MCF 10A (cell line): ENCODE measurements at regions not wholly inside any gene's neighbourhood (a gene's known extent, or its start where the extent isn't known, plus 50 kb on each side); places are given as distances from the start of the nearest gene placed in this dataset.

ENCODE experiments used
- BruUV-seq: library from RNA; stranded (reverse); fragments of 400-500 nt; replicated peaks from 2 replicates; lab custom pipeline; 2021; lab: Mats Ljungman, UMichigan
- CTCF ChIA-PET: fragments of 300-600 bp; sonication (Branson Sonifier 250); formaldehyde crosslinking; extraction: SDS; loops from one replicate; lab custom pipeline; 2021; ENCODE audit warnings: antibody characterized with exemption, inconsistent platforms; lab: Yijun Ruan, JAX
- POLR2A ChIA-PET: fragments of 300-600, 350-650 bp; sonication (Branson Sonifier 250); formaldehyde crosslinking; extraction: SDS; loops from one replicate; lab custom pipeline; 2020; ENCODE audit warnings: antibody characterized with exemption, inconsistent platforms; lab: Yijun Ruan, JAX
- DNase-seq: peaks from one replicate; pipeline ENCODE4 v3.0.0-alpha.2; 2018; ENCODE audit not compliant: unreplicated experiment
- H3K27ac Mint-ChIP-seq: one replicate; pipeline ENCODE4 v1.8.0; 2022; ENCODE audit warnings: mild to moderate bottlenecking, low read depth, mixed read lengths; ENCODE audit not compliant: unreplicated experiment
- H3K27me3 Mint-ChIP-seq: one replicate; pipeline ENCODE4 v1.8.0; 2022; ENCODE audit warnings: mixed read lengths; ENCODE audit not compliant: insufficient read depth, unreplicated experiment
- H3K36me3 Mint-ChIP-seq: one replicate; pipeline ENCODE4 v1.8.0; 2022; ENCODE audit warnings: mild to moderate bottlenecking, moderate library complexity, mixed read lengths; ENCODE audit not compliant: insufficient read depth, unreplicated experiment
- H3K4me1 Mint-ChIP-seq: one replicate; pipeline ENCODE4 v1.8.0; 2022; ENCODE audit warnings: mixed read lengths; ENCODE audit not compliant: insufficient read depth, unreplicated experiment
- H3K4me3 Mint-ChIP-seq: one replicate; pipeline ENCODE4 v1.8.0; 2022; ENCODE audit warnings: mild to moderate bottlenecking, moderate library complexity, mixed read lengths; ENCODE audit not compliant: unreplicated experiment
- H3K9me3 Mint-ChIP-seq: one replicate; pipeline ENCODE4 v1.8.0; 2022; ENCODE audit warnings: mixed read lengths; ENCODE audit not compliant: unreplicated experiment
- CTCF ChIP-seq: fragments of 200-600 bp; IDR thresholded peaks from one replicate; pipeline ENCODE4 v1.8.0; 2022; ENCODE audit warnings: antibody characterized with exemption, mild to moderate bottlenecking; ENCODE audit not compliant: unreplicated experiment
- intact Hi-C: fragments of 100-400 bp; cut with micrococcal nuclease; formaldehyde crosslinking; loops from 2 replicates; pipeline ENCODE4 v1.14.1; 2022

DNA sequence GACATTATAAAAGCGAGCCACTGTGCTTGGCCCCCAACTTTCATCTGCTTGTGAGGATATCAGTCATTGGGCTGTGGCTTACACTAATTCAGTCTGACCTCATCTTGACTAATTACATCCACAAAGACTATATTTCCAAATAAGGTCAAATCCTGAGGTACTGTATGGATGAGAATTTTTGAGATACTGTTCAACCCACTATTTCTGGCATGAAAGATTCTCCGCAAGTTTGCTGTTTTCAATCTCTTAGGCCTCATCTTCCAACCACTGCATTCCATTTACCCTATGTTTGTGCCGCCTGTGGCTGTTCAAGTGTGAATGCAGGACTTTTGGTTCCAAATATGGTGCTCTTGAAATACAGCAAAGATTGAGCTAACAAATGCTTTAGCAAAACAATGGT, 400.9 kb upstream of the SGCD start:
- Mint-ChIP-seq H3K27ac (no peak overlapping the region), H3K4me1 (no peaks in the 10 kb centered on the region), H3K27me3 (no peaks in the 10 kb centered on the region), H3K4me3 (no peak overlapping the region), H3K9me3 (no peaks in the 10 kb centered on the region), H3K36me3 (no peaks in the 10 kb centered on the region)
- ChIA-PET POLR2A (no interaction called here), CTCF (interaction anchor here (1.1 kb wide), 1 partner anchor 18 kb away, joined by 7 read pairs; no protein-coding TSS in a partner anchor)
- intact Hi-C loops: no loop called here
- no TSS peak for BruUV-seq
- DNase-seq: no peak
- no peak for TF ChIP-seq CTCF

DNA sequence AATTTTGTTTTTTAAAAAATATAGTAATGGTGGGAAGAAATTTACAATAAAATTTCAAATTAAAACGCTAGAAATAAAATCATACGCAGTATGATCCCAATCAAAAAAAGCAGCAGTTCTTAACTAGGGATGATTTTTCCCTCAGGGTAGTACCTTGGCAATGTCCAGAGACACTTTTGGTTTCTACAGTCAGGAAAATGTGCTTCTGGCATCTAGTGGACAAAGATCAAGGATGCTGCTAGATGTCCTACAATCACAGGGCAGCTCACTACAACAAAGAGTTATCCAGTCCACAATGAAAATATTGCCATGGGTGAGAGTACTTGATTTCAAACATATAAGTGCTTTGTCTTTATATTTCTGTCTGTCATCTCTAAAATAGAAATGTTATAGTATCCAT, 400.2 kb upstream of the SGCD start:
- H3K9me3 Mint-ChIP-seq: no peaks in the 10 kb centered on the region
- ChIA-PET CTCF (interaction anchor here (0.7 to 1.1 kb wide), 2 partner anchors 17 to 611 kb away, joined by 3 to 7 read pairs; no protein-coding TSS in a partner anchor), POLR2A (no interaction called here)
- intact Hi-C loops: no loop called here
- DNase-seq: no peak
- no peak for TF ChIP-seq CTCF
- no peaks in the 10 kb centered on the region for H3K4me1 Mint-ChIP-seq
- BruUV-seq: no TSS peak
- no peak overlapping the region for H3K4me3 Mint-ChIP-seq
- no peak overlapping the region for H3K27ac Mint-ChIP-seq
- H3K27me3 Mint-ChIP-seq: no peaks in the 10 kb centered on the region
- no peaks in the 10 kb centered on the region for H3K36me3 Mint-ChIP-seq

GRCh38 chr5:155929112-155929511, 397.9 kb upstream of the SGCD start:
- no TSS peak for BruUV-seq
- intact Hi-C loops: no loop called here
- Mint-ChIP-seq H3K4me1 (no peaks in the 10 kb centered on the region), H3K9me3 (no peaks in the 10 kb centered on the region), H3K4me3 (no peak overlapping the region), H3K27me3 (no peaks in the 10 kb centered on the region), H3K27ac (no peak overlapping the region), H3K36me3 (no peaks in the 10 kb centered on the region)
- TF ChIP-seq CTCF: no peak
- no peak for DNase-seq
- CTCF ChIA-PET: interaction anchor here (0.7 kb wide), 1 partner anchor 9 kb away, joined by 4 read pairs; no protein-coding TSS in a partner anchor
- POLR2A ChIA-PET: no interaction called here

DNA sequence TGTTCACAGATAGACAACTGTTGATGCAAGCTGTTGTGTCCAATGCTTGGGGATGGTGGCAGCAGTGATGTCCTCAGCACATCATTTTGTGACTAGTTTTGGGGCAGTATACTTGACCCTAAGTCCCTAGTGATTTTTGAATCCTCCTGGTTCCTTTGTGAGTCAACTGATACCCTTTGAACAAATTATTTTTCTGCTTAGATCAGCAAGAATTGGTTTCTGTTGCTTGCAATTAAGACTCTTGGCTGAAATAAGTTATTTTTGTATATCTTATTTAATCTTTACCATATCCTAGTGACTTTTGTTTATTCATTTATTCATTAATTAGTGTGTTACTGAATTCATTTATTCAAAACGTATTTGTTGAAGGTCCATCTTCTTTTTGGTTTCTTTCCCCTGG, 392.0 kb upstream of the SGCD start:
- POLR2A ChIA-PET: no interaction called here
- no peaks in the 10 kb centered on the region for H3K9me3 Mint-ChIP-seq

More for the DNA sequence above, 392.0 kb upstream of the SGCD start:
- intact Hi-C loops: no loop called here
- no peaks in the 10 kb centered on the region for H3K4me1 Mint-ChIP-seq
- no peak overlapping the region for H3K27ac Mint-ChIP-seq
- no peak for DNase-seq
- CTCF ChIA-PET: interaction anchor here (1.8 to 5.6 kb wide), 2 partner anchors 9 to 890 kb away, joined by 7 to 32 read pairs; no protein-coding TSS in a partner anchor
- H3K36me3 Mint-ChIP-seq: no peaks in the 10 kb centered on the region
- no peak for TF ChIP-seq CTCF
- no peak overlapping the region for H3K4me3 Mint-ChIP-seq
- no peaks in the 10 kb centered on the region for H3K27me3 Mint-ChIP-seq
- no TSS peak for BruUV-seq
